Activated CD8-positive, alpha-beta memory T cell treated with anti-CD3 and anti-CD28 coated beads, Interleukin-2, amount 10 ng/mL, durations not matched to agents 7 days and 5 days (primary cell): ENCODE measurements at regions not wholly inside any gene's neighbourhood (a gene's known extent, or its start where the extent isn't known, plus 50 kb on each side); places are given as distances from the start of the nearest gene placed in this dataset.

Source experiments
- ATAC-seq: fragments of 150-1000 bp; cut with Tn5 transposase; one replicate; pipeline ENCODE4 v1.10.0; 2021; ENCODE audit warnings: moderate library complexity
- CTCF ChIA-PET: fragments of 350-600 bp; sonication (Branson Sonifier 250); formaldehyde crosslinking; loops from one replicate; lab custom pipeline; 2021; ENCODE audit warnings: antibody characterized with exemption; lab: Charles Lee
- DNase-seq: peaks from one replicate; pipeline ENCODE4 v3.0.0-alpha.2; 2020
- H3K27ac Mint-ChIP-seq: one replicate; pipeline ENCODE4 v1.8.0; 2021; ENCODE audit warnings: mild to moderate bottlenecking, mixed read lengths
- H3K27me3 Mint-ChIP-seq: one replicate; pipeline ENCODE4 v1.8.0; 2021; ENCODE audit warnings: mixed read lengths
- H3K36me3 Mint-ChIP-seq: one replicate; pipeline ENCODE4 v1.8.0; 2021; ENCODE audit warnings: mild to moderate bottlenecking, mixed read lengths
- H3K4me1 Mint-ChIP-seq: one replicate; pipeline ENCODE4 v1.8.0; 2021; ENCODE audit warnings: mixed read lengths
- H3K4me3 Mint-ChIP-seq: one replicate; pipeline ENCODE4 v1.8.0; 2021; ENCODE audit warnings: mild to moderate bottlenecking, moderate library complexity, mixed read lengths
- H3K9me3 Mint-ChIP-seq: one replicate; pipeline ENCODE4 v1.8.0; 2022; ENCODE audit warnings: low read depth, mixed read lengths

GRCh38 chr5:120738568-120738967 is 274.5 kb downstream of the PRR16 start:
- no peak for ATAC-seq
- H3K4me3 Mint-ChIP-seq: no peak overlapping the region
- no peaks in the 10 kb centered on the region for H3K36me3 Mint-ChIP-seq
- no peaks in the 10 kb centered on the region for H3K4me1 Mint-ChIP-seq
- H3K9me3 Mint-ChIP-seq: peaks cover 3% of the 10 kb centered on the region
- H3K27me3 Mint-ChIP-seq: no peaks in the 10 kb centered on the region
- H3K27ac Mint-ChIP-seq: no peak overlapping the region
- CTCF ChIA-PET: no interaction called here
- DNase-seq: no peak

GRCh38 chr5:120740989-120741388 is 276.9 kb downstream of the PRR16 start:
- H3K36me3 Mint-ChIP-seq: no peaks in the 10 kb centered on the region
- H3K4me3 Mint-ChIP-seq: no peak overlapping the region
- H3K27me3 Mint-ChIP-seq: no peaks in the 10 kb centered on the region
- DNase-seq: no peak
- no peak for ATAC-seq
- no peaks in the 10 kb centered on the region for H3K4me1 Mint-ChIP-seq
- no peak overlapping the region for H3K27ac Mint-ChIP-seq
- H3K9me3 Mint-ChIP-seq: peaks cover 5% of the 10 kb centered on the region
- CTCF ChIA-PET: no interaction called here

GRCh38 chr5:120748474-120748873 is 284.4 kb downstream of the PRR16 start:
- Mint-ChIP-seq H3K36me3 (no peaks in the 10 kb centered on the region), H3K27ac (no peak overlapping the region), H3K4me3 (no peak overlapping the region), H3K9me3 (peaks cover 14% of the 10 kb centered on the region), H3K4me1 (no peaks in the 10 kb centered on the region), H3K27me3 (no peaks in the 10 kb centered on the region)
- CTCF ChIA-PET: no interaction called here
- no peak for DNase-seq
- no peak for ATAC-seq

DNA sequence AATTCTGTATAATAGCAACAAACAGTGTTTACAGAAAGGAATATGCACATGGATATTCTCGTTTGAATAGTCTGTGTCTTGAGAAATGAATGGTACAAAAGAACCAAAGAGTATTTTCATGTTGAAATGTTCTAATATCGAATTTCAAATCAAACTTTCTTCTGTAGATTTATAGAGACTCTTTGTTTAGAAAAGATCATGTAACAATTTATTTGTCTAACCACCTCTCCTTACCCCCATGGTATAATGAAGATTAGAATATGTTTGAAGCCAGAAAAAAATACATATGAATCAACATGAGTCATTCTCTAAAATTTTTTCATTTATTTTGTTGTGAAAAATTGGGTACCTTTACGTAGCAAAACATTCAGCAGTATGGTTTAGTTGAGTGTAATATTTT is 285.6 kb downstream of the PRR16 start:
- Mint-ChIP-seq H3K27me3 (no peaks in the 10 kb centered on the region), H3K4me3 (no peak overlapping the region), H3K9me3 (peaks cover 14% of the 10 kb centered on the region), H3K27ac (no peak overlapping the region), H3K4me1 (no peaks in the 10 kb centered on the region), H3K36me3 (no peaks in the 10 kb centered on the region)
- CTCF ChIA-PET: no interaction called here
- no peak for DNase-seq
- ATAC-seq: no peak

DNA sequence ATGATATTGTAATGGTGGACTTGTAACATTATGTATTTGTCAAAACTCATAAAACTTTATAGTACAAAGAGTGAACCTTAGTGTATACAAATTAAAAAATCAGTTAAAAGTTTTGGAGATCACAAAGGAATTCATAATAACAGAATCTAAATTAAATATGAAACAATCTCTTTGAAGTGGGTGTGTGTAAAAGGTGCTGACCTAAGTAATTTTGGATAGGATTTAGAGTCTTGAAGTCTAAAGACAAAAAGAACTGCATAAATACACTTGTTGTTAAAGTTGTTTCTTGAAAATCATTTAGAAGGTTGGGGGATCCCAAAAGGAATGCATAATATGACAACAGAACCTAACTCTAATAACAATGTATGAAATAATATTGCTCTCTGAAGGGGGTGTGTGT is 295.5 kb downstream of the PRR16 start:
- CTCF ChIA-PET: no interaction called here

DNA sequence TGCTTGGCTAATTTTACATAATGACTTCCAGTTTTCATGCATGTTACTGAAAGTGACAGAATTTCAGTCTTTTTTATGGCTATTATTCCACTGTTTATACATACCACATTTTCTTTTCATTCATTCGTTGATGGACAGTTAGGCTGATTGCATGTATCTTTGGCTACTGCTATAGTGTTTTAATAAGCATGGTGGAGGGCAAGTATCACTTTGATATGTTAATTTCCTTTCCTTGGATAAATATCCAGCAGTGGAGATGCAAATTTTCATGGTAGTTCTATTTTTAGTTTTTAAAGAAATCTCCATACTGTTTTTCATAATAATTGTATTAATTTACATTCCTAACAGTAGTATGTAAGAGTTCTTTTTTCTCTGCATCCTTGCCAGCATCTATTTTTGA is 297.9 kb downstream of the PRR16 start:
- Mint-ChIP-seq H3K4me1 (no peaks in the 10 kb centered on the region), H3K4me3 (no peak overlapping the region), H3K9me3 (peaks cover 6% of the 10 kb centered on the region), H3K36me3 (no peaks in the 10 kb centered on the region), H3K27me3 (no peaks in the 10 kb centered on the region), H3K27ac (no peak overlapping the region)
- DNase-seq (no peak), ATAC-seq (no peak)
- CTCF ChIA-PET: no interaction called here

More for the DNA sequence above, 295.5 kb downstream of the PRR16 start:
- Mint-ChIP-seq H3K27me3 (no peaks in the 10 kb centered on the region), H3K36me3 (no peaks in the 10 kb centered on the region), H3K4me3 (no peak overlapping the region), H3K27ac (no peak overlapping the region), H3K4me1 (no peaks in the 10 kb centered on the region), H3K9me3 (peaks cover 6% of the 10 kb centered on the region)
- ATAC-seq (no peak), DNase-seq (no peak)

- CTCF ChIA-PET: no interaction called here
- Mint-ChIP-seq H3K9me3 (peaks cover 10% of the 10 kb centered on the region), H3K4me3 (no peak overlapping the region), H3K36me3 (no peaks in the 10 kb centered on the region), H3K4me1 (no peaks in the 10 kb centered on the region), H3K27me3 (no peaks in the 10 kb centered on the region), H3K27ac (no peak overlapping the region)
- no peak for ATAC-seq
- DNase-seq: no peak
Observed at GRCh38 chr5:120765189-120765588, 301.1 kb downstream of the PRR16 start.

- no peak for DNase-seq
Observed at GRCh38 chr5:120767178-120767820, 303.2 kb downstream of the PRR16 start.

DNA sequence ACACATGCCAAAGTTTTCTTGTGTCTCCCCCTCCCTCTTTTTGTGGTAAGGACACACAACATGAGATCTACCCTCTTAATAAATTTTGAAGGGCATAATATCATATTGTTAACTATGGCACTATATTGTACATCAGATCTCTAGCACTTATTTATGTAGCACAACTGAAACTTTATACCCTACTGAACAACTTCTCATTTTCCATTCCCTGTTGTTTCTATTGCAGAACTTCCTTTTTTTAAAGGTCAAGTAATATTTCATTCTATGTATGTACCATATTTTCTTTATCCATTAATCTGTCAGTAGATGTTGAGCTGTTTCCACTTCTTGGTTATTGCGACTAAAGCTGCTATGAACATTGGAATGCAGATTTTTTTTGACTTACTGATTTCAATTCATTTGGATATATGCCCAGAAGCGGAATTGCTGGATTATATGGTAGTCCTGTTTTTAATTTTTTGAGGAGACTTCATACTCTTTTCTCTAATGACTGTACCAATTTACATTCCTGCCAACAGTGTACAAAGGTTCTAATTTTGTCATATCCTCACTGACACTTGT is 305.3 kb downstream of the PRR16 start:
- ATAC-seq: no peak
- H3K27ac Mint-ChIP-seq: no peak overlapping the region
- H3K4me1 Mint-ChIP-seq: no peaks in the 10 kb centered on the region
- CTCF ChIA-PET: no interaction called here
- H3K4me3 Mint-ChIP-seq: no peak overlapping the region
- DNase-seq: no peak
- H3K36me3 Mint-ChIP-seq: no peaks in the 10 kb centered on the region
- H3K9me3 Mint-ChIP-seq: peaks cover 6% of the 10 kb centered on the region
- H3K27me3 Mint-ChIP-seq: no peaks in the 10 kb centered on the region

More at GRCh38 chr5:120767178-120767820, 303.2 kb downstream of the PRR16 start:
- no peaks in the 10 kb centered on the region for H3K4me1 Mint-ChIP-seq
- no peak for ATAC-seq
- H3K9me3 Mint-ChIP-seq: peaks cover 8% of the 10 kb centered on the region
- CTCF ChIA-PET: no interaction called here
- no peak overlapping the region for H3K27ac Mint-ChIP-seq
- no peaks in the 10 kb centered on the region for H3K36me3 Mint-ChIP-seq
- H3K4me3 Mint-ChIP-seq: no peak overlapping the region
- no peaks in the 10 kb centered on the region for H3K27me3 Mint-ChIP-seq

- Mint-ChIP-seq H3K36me3 (no peaks in the 10 kb centered on the region), H3K4me3 (no peak overlapping the region), H3K27me3 (no peaks in the 10 kb centered on the region), H3K4me1 (no peaks in the 10 kb centered on the region), H3K9me3 (peaks cover 11% of the 10 kb centered on the region), H3K27ac (no peak overlapping the region)
- DNase-seq: no peak
- CTCF ChIA-PET: no interaction called here
- ATAC-seq: no peak
Observed at GRCh38 chr5:120771202-120771601, 307.1 kb downstream of the PRR16 start.

DNA sequence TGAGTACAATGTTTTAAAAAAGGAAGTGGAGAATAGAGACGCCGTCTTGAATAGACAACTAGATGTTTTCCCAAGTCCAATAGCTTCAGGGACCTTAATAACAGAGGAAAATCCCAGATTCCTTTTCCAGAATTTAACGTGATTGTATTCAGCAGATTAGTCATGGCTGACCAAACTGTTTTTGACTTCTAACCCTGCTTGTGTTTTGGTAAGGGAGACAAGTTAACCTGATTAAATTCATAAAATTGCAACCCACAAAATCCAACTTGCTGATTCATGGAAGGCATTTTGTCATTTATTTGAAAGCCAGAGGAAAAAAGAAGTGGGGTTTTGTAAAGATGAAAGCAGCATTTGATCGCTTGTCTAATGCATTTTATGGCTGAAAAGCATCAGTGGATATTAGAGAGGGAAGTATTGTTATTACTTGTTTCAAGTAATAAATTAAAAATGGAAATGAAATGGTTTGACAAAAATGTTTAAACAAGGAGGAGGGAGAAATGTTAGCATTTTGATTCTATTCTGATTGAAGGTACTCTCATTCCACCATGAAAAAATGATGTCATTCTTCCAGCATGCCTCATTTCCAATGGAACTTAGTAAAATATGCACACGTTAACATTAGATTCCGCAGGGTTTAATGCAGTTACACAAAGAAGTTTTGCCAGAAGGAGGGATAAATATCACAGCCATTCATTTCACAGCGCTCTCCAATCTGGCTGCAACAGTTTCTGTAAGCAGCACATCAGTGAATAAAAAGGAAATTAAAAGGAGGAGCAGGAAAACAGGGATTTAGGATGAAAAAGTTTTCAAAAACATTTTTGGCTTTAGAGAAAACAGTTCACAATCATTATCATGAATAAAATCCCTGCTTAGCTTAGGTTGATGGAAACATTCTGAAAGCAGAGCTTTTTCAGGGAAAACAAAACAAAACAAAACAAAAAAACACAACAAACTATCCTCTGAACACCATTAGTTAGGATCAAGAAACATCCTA is 314.7 kb downstream of the PRR16 start:
- Mint-ChIP-seq H3K4me3 (no peak overlapping the region), H3K36me3 (no peaks in the 10 kb centered on the region), H3K27me3 (no peaks in the 10 kb centered on the region), H3K4me1 (no peaks in the 10 kb centered on the region), H3K9me3 (peaks cover 6% of the 10 kb centered on the region), H3K27ac (no peak overlapping the region)
- ATAC-seq: no peak
- CTCF ChIA-PET: no interaction called here
- DNase-seq: no peak

GRCh38 chr5:120779674-120780073 is 315.6 kb downstream of the PRR16 start:
- H3K4me3 Mint-ChIP-seq: no peak overlapping the region
- no peaks in the 10 kb centered on the region for H3K36me3 Mint-ChIP-seq
- H3K4me1 Mint-ChIP-seq: no peaks in the 10 kb centered on the region
- H3K27me3 Mint-ChIP-seq: no peaks in the 10 kb centered on the region
- no peak overlapping the region for H3K27ac Mint-ChIP-seq
- H3K9me3 Mint-ChIP-seq: peaks cover 6% of the 10 kb centered on the region
- no peak for DNase-seq
- no peak for ATAC-seq
- CTCF ChIA-PET: no interaction called here

DNA sequence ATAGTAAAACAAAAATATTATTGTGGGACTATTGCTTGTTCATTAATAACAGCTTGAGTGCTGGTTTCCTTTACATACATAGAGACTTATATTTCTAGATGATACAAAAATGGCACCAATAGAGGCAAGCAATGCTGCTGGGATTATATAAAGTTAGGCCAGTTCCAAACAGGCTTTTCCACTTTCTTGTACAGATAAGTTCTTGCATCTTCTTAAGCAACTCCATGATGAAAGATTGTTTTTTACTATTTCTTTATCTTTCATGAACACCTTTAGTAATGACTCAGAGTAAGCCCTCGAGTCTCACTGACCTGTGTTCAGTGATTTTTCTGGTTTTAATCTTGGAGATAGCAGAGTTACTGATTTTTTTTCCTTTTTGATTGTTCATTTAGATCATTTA is 324.4 kb downstream of the PRR16 start:
- DNase-seq (no peak), ATAC-seq (no peak)
- H3K27ac Mint-ChIP-seq: no peak overlapping the region
- CTCF ChIA-PET: no interaction called here
- no peaks in the 10 kb centered on the region for H3K36me3 Mint-ChIP-seq
- H3K9me3 Mint-ChIP-seq: no peaks in the 10 kb centered on the region
- no peak overlapping the region for H3K4me3 Mint-ChIP-seq
- H3K27me3 Mint-ChIP-seq: no peaks in the 10 kb centered on the region
- H3K4me1 Mint-ChIP-seq: no peaks in the 10 kb centered on the region

GRCh38 chr5:120789918-120790317 is 325.8 kb downstream of the PRR16 start:
- H3K36me3 Mint-ChIP-seq: no peaks in the 10 kb centered on the region
- DNase-seq: no peak
- H3K4me1 Mint-ChIP-seq: no peaks in the 10 kb centered on the region
- no peak overlapping the region for H3K4me3 Mint-ChIP-seq
- CTCF ChIA-PET: no interaction called here
- no peaks in the 10 kb centered on the region for H3K9me3 Mint-ChIP-seq
- no peak for ATAC-seq
- no peak overlapping the region for H3K27ac Mint-ChIP-seq
- no peaks in the 10 kb centered on the region for H3K27me3 Mint-ChIP-seq
